Right lobe of liver (tissue), 6 donors: ENCODE measurements at regions not wholly inside any gene's neighbourhood (a gene's known extent, or its start where the extent isn't known, plus 50 kb on each side); places are given as distances from the start of the nearest gene placed in this dataset.
A peak's percentile ranks its signal among the peaks of the same experiment; 100 is the strongest.

Source experiments
- ATAC-seq, 4 donors: fragments of 200-7000 bp; cut with Tn5 transposase; one replicate each; pipeline ENCODE4 v1.9.1; 2020; ENCODE audit warnings: mild to moderate bottlenecking in 4 of 4, moderate library complexity in 4 of 4
- DNase-seq, 3 donors: peaks; one replicate each; pipeline ENCODE4 v3.0.0-alpha.2; 2020
- H3K27ac ChIP-seq, 3 donors: fragments of 200-600 bp; one replicate each; pipeline ENCODE4 v1.8.0; 2022
- H3K27me3 ChIP-seq, 2 donors: fragments of 200-600 bp; one replicate each; pipeline ENCODE4 v1.8.0; 2022
- H3K36me3 ChIP-seq, 4 donors: fragments of 200-600 bp; sonication (generic) in 1 of 4; one replicate each; pipeline versions ENCODE4 v1.5.1 to v1.8.0; 2017 to 2022; ENCODE audit warnings: control low read depth in 1 of 4
- H3K4me1 ChIP-seq, 4 donors: fragments of 200-600 bp; sonication (generic) in 1 of 4; one replicate each; pipeline versions ENCODE4 v1.5.1 to v1.8.0; 2017 to 2022; ENCODE audit warnings: control low read depth in 1 of 4
- H3K4me3 ChIP-seq, 3 donors: fragments of 200-600 bp; one replicate each; pipeline ENCODE4 v1.8.0; 2022
- H3K9me3 ChIP-seq, 4 donors: fragments of 200-600 bp; sonication (generic) in 1 of 4; one replicate each; pipeline versions ENCODE4 v1.5.1 to v1.8.0; 2017 to 2022; ENCODE audit warnings: control low read depth in 1 of 4
- POLR2A ChIP-seq: fragments of 450-650 bp; IDR thresholded peaks from one replicate; pipeline ENCODE4 v1.6.1; 2017; ENCODE audit warnings: antibody characterized with exemption, mild to moderate bottlenecking
- WGBS: methylation state at CpG from one replicate; pipeline ENCODE4 v1.1.6; 2018; ENCODE audit warnings: low coverage, low lambda C conversion rate; ENCODE audit not compliant: insufficient coverage; ENCODE audit errors: missing lambda C conversion rate; 5-methylcytosine and 5-hydroxymethylcytosine counted together
- intact Hi-C, 2 donors: fragments of 100-400 bp; cut with DNase I; formaldehyde crosslinking; loops; one replicate each; pipeline versions ENCODE4 v1.11.2 to v1.14.1; 2022
- TF ChIP-seq, protein P1 (sequence below), 4 donors: fragments of 200-600 bp in 3 of 4; fragments of 450-650 bp in 1 of 4; IDR thresholded peaks; one replicate each; pipeline versions ENCODE4 v1.5.1 to v1.8.0; 2016 to 2022; ENCODE audit warnings: antibody characterized with exemption in 4 of 4, mild to moderate bottlenecking in 2 of 4
- donor health status: DM: no; HTN: yes; CAD: no.
- donor health status: DM: no; HTN: no; CAD: no.
- donor health status: DM: no; HTN: no; CAD: no.
- donor health status: DM: no; HTN: yes; CAD: no.
- donor health status: DM: no; HTN: yes; CAD: no.

DNA sequence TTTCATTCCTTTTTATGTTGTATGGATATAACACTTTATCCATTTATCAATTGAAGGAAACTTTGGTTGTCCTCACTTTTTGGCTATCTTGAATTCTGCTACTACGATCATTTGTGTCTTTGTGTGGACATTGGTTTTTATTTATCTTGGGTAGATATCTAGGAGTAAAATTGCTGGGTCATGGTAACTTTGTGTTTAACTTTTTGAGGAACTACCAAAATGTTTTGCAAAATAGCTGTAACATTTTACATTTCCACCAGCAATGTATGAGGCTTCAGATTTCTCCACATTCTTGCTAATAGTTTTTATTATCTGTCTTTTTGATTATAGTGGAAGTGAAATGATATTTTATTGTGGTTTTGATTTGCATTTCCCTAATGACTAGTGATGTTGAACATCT is 55.6 kb downstream of the TLNRD1 start:
- DNase-seq (no peak), ATAC-seq (peak in 1 of 4 donors; percentile 44)
- TF ChIP-seq POLR2A: no peak
- TF ChIP-seq, protein P1, sequence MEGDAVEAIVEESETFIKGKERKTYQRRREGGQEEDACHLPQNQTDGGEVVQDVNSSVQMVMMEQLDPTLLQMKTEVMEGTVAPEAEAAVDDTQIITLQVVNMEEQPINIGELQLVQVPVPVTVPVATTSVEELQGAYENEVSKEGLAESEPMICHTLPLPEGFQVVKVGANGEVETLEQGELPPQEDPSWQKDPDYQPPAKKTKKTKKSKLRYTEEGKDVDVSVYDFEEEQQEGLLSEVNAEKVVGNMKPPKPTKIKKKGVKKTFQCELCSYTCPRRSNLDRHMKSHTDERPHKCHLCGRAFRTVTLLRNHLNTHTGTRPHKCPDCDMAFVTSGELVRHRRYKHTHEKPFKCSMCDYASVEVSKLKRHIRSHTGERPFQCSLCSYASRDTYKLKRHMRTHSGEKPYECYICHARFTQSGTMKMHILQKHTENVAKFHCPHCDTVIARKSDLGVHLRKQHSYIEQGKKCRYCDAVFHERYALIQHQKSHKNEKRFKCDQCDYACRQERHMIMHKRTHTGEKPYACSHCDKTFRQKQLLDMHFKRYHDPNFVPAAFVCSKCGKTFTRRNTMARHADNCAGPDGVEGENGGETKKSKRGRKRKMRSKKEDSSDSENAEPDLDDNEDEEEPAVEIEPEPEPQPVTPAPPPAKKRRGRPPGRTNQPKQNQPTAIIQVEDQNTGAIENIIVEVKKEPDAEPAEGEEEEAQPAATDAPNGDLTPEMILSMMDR (IDR thresholded peaks at IDR 0.05): no peak
- H3K27me3 ChIP-seq: no peaks in the 10 kb centered on the region
- H3K36me3 ChIP-seq: no peaks in the 10 kb centered on the region
- no peak overlapping the region for H3K27ac ChIP-seq
- intact Hi-C loops: no loop called here
- H3K4me1 ChIP-seq: peaks cover 0 to 10% (median 3%) of the 10 kb centered on the region in 4 donors
- WGBS: 14% methylated on average over 1 of the region's 1 CpG
- no peaks in the 10 kb centered on the region for H3K9me3 ChIP-seq
- no peak overlapping the region for H3K4me3 ChIP-seq

DNA sequence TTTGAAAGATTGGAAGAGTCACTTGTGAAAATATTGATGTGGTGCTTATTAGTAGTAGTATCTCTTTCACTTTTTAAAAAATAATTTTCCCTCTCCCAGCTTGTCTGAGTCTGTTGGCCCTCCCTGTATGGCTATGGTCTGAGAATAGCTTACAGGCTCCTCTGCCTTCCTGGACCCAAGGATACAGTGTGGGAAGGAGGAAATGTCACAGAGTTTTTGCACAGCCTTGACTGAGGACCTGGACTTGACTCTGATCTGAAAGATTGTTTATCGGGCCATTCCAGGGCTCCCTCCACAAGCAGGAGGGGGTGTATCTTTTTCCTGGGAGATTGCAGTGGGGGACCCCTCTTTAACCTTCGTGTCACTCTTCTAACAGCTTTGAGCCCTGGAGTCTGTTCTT is 59.7 kb downstream of the TLNRD1 start:
- no peaks in the 10 kb centered on the region for H3K9me3 ChIP-seq
- TF ChIP-seq, protein P1 (IDR thresholded peaks at IDR 0.05): no peak
- no peak for TF ChIP-seq POLR2A
- H3K36me3 ChIP-seq: no peaks in the 10 kb centered on the region
- no peaks in the 10 kb centered on the region for H3K27me3 ChIP-seq
- no peak overlapping the region for H3K27ac ChIP-seq
- intact Hi-C loops: no loop called here
- no peak overlapping the region for H3K4me3 ChIP-seq
- no peak for DNase-seq
- no CpG with 5 or more reads among the region's 2 CpGs for WGBS
- peaks cover 0 to 26% (median 5%) of the 10 kb centered on the region in 4 donors for H3K4me1 ChIP-seq
- ATAC-seq: peak in 2 of 4 donors; percentile 15 to 20

DNA sequence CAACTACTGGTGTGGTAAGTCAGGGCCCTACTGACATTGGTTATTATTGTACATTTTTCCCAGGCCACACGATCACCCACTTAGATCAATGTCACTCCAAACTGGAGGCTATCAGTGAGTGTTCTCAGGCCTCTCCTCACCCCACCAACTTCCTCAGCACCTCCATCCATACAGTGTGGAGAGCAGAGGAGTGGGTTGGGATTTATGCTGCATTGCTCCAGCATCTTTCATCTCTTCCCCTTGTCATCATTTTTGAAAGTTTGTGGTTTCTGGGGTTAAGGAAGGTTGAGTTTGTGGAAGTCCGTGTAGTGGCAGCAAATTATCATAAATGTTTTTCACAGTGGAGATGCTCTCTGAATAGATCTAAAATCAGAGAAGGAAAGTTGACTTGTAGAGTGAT is 60.2 kb downstream of the TLNRD1 start:
- intact Hi-C loops: no loop called here
- peak overlapping the region in 2 of 3 donors; percentile 18 to 30 for H3K27ac ChIP-seq
- H3K9me3 ChIP-seq: no peaks in the 10 kb centered on the region
- no peak overlapping the region for H3K4me3 ChIP-seq
- H3K27me3 ChIP-seq: no peaks in the 10 kb centered on the region
- DNase-seq: no peak
- no peaks in the 10 kb centered on the region for H3K36me3 ChIP-seq
- peak in 2 of 4 donors; percentile 10 to 12 for ATAC-seq
- TF ChIP-seq, protein P1 (IDR thresholded peaks at IDR 0.05): no peak
- no peak for TF ChIP-seq POLR2A
- WGBS: 38% methylated on average over 2 of the region's 2 CpGs
- H3K4me1 ChIP-seq: peaks cover 0 to 26% (median 5%) of the 10 kb centered on the region in 4 donors

DNA sequence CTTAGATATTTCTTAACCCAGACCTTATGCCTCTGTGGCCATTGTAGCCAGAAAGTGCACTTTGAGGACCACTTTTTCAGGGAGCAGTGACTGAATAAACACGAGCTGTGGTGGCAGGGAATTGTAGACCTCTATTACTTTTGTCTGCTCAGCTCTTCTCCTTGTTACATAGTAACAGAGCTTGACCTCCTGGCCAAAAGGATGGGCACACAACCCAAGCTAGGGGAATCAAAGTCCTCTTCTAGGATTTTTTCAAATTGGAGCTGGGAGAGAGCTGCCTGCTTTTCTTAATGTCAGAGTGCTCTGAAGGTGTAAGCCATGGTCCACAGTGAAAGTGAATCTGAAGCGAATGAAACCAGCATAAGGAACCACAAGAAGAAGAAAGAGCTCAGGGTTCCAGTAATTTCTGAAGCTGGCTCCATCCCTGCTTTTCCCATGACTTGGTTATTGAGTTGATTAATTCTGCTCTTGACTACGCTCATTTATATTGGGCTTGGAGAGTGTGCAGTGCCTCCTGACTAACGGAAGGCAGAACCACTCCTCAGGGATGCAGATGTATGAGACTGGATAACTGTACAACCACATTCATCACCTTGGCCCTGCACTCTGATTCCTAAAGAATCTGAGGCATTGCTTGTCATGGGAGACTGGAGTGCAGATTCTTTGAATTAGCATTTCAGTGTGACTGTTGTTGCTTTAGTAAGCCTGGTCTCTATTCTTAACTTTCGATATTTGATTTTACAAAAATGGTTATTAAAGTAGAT is 60.9 kb downstream of the TLNRD1 start:
- peak; percentile 85 to 95 (median 88) for ATAC-seq
- intact Hi-C loops: no loop called here
- WGBS: 49% methylated on average over 5 of the region's 5 CpGs
- DNase-seq: peak in 1 of 3 donors; percentile 69
- Histone ChIP-seq H3K4me3 (no peak overlapping the region), H3K27me3 (no peaks in the 10 kb centered on the region), H3K9me3 (no peaks in the 10 kb centered on the region), H3K4me1 (peaks cover 0 to 26% (median 5%) of the 10 kb centered on the region in 4 donors), H3K27ac (peak overlapping the region in 2 of 3 donors; percentile 18 to 30), H3K36me3 (no peaks in the 10 kb centered on the region)
- TF ChIP-seq, protein P1 (IDR thresholded peaks at IDR 0.05): no peak
- no peak for TF ChIP-seq POLR2A
